KMS-11 (cell line): ENCODE measurements at regions not wholly inside any gene's neighbourhood (a gene's known extent, or its start where the extent isn't known, plus 50 kb on each side); places are given as distances from the start of the nearest gene placed in this dataset.

Source experiments
- H2AFZ ChIP-seq: fragments of 200-600 bp; sonication (generic); 2 replicates; pipeline ENCODE4 v1.6.1; 2016; ENCODE audit warnings: antibody characterized with exemption, mixed run types, low read depth
- H3K27ac ChIP-seq: fragments of 200-600 bp; sonication (generic); 2 replicates; pipeline ENCODE4 v1.6.1; 2016; ENCODE audit warnings: mild to moderate bottlenecking, mixed run types
- H3K27me3 ChIP-seq: fragments of 200-600 bp; sonication (generic); 2 replicates; pipeline ENCODE4 v1.6.1; 2017; ENCODE audit warnings: mild to moderate bottlenecking, low read depth, mixed run types, moderate library complexity; ENCODE audit not compliant: insufficient read depth
- H3K36me3 ChIP-seq: fragments of 200-600 bp; sonication (generic); 2 replicates; pipeline ENCODE4 v1.6.1; 2017; ENCODE audit warnings: mild to moderate bottlenecking, mixed run types; ENCODE audit not compliant: insufficient read depth
- H3K4me1 ChIP-seq: fragments of 200-600 bp; sonication (generic); 2 replicates; pipeline ENCODE4 v1.6.1; 2016; ENCODE audit warnings: mild to moderate bottlenecking, low read depth, mixed run types; ENCODE audit not compliant: poor library complexity, severe bottlenecking
- H3K4me2 ChIP-seq: fragments of 200-600 bp; sonication (generic); 2 replicates; pipeline ENCODE4 v1.7.0; 2016; ENCODE audit warnings: mild to moderate bottlenecking, mixed run types
- H3K4me3 ChIP-seq: fragments of 200-600 bp; sonication (generic); IDR thresholded peaks from 2 replicates; pipeline ENCODE4 v1.6.1; 2017; ENCODE audit warnings: low read depth, low read length, mixed read lengths; ENCODE audit not compliant: insufficient read depth
- H3K79me2 ChIP-seq: fragments of 200-600 bp; sonication (generic); 2 replicates; pipeline ENCODE4 v1.6.1; 2016; ENCODE audit warnings: low read depth, mixed run types; ENCODE audit not compliant: insufficient read depth
- H3K9ac ChIP-seq: fragments of 200-600 bp; sonication (generic); 2 replicates; pipeline ENCODE4 v1.6.1; 2016; ENCODE audit warnings: mild to moderate bottlenecking, mixed run types
- H4K20me1 ChIP-seq: fragments of 200-600 bp; sonication (generic); 2 replicates; pipeline ENCODE4 v1.6.1; 2016; ENCODE audit warnings: mild to moderate bottlenecking, mixed run types; ENCODE audit not compliant: insufficient read depth
- CTCF ChIP-seq: fragments of 200-600 bp; sonication (generic); conservative IDR thresholded peaks from 2 replicates; pipeline ENCODE4 v1.6.1; 2017; ENCODE audit warnings: low read depth, mild to moderate bottlenecking, antibody characterized with exemption, low read length, moderate library complexity, mixed read lengths

- no peak for TF ChIP-seq CTCF
- H3K79me2 ChIP-seq = no peaks in the 10 kb centered on the region
Observed at GRCh38 chr4:106869551-106869950, 166.6 kb downstream of the DKK2 start.

GRCh38 chr4:106868381-106869035 is 167.6 kb downstream of the DKK2 start:
- Histone ChIP-seq H4K20me1 (no peaks in the 10 kb centered on the region), H3K27ac (no peak overlapping the region), H3K27me3 (no peaks in the 10 kb centered on the region), H2AFZ (no peak overlapping the region), H3K4me1 (no peaks in the 10 kb centered on the region), H3K79me2 (no peaks in the 10 kb centered on the region), H3K9ac (no peak overlapping the region), H3K4me2 (no peak overlapping the region), H3K36me3 (no peaks in the 10 kb centered on the region), H3K4me3 (no peak overlapping the region)
- TF ChIP-seq CTCF = no peak

More at GRCh38 chr4:106869551-106869950, 166.6 kb downstream of the DKK2 start:
- Histone ChIP-seq H4K20me1 (no peaks in the 10 kb centered on the region), H3K4me1 (no peaks in the 10 kb centered on the region), H3K27ac (no peak overlapping the region), H3K4me2 (no peak overlapping the region), H3K9ac (no peak overlapping the region), H3K4me3 (no peak overlapping the region), H3K36me3 (no peaks in the 10 kb centered on the region), H2AFZ (no peak overlapping the region), H3K27me3 (no peaks in the 10 kb centered on the region)

GRCh38 chr4:106864231-106864630 is 171.9 kb downstream of the DKK2 start:
- no peaks in the 10 kb centered on the region for H3K36me3 ChIP-seq
- H3K4me3 ChIP-seq = no peak overlapping the region
- no peak overlapping the region for H3K9ac ChIP-seq
- no peak for TF ChIP-seq CTCF
- H3K27ac ChIP-seq = no peak overlapping the region
- no peaks in the 10 kb centered on the region for H3K79me2 ChIP-seq
- no peaks in the 10 kb centered on the region for H3K27me3 ChIP-seq
- H4K20me1 ChIP-seq = no peaks in the 10 kb centered on the region
- H3K4me1 ChIP-seq = no peaks in the 10 kb centered on the region
- H2AFZ ChIP-seq = no peak overlapping the region
- H3K4me2 ChIP-seq = no peak overlapping the region

GRCh38 chr4:106854569-106855351 is 181.4 kb downstream of the DKK2 start:
- Histone ChIP-seq H3K27me3 (no peaks in the 10 kb centered on the region), H2AFZ (no peak overlapping the region), H3K4me1 (no peaks in the 10 kb centered on the region), H3K4me3 (no peak overlapping the region), H3K27ac (no peak overlapping the region), H4K20me1 (no peaks in the 10 kb centered on the region), H3K4me2 (no peak overlapping the region), H3K79me2 (no peaks in the 10 kb centered on the region), H3K36me3 (no peaks in the 10 kb centered on the region), H3K9ac (no peak overlapping the region)
- TF ChIP-seq CTCF = no peak
